HG03139 (cell line): ENCODE measurements at regions not wholly inside any gene's neighbourhood (a gene's known extent, or its start where the extent isn't known, plus 50 kb on each side); places are given as distances from the start of the nearest gene placed in this dataset.

Experiments
- ATAC-seq: cut with Tn5 transposase; IDR thresholded peaks from one replicate; pipeline ENCODE4 v1.9.1; 2021; ENCODE audit not compliant: unreplicated experiment

GRCh38 chr9:118985851-118986250 is 383.4 kb downstream of the BRINP1 start:
- no peak for ATAC-seq

GRCh38 chr9:118987167-118987566 is 382.1 kb downstream of the BRINP1 start:
- ATAC-seq = no peak

GRCh38 chr9:118990949-118991348 is 378.3 kb downstream of the BRINP1 start:
- no peak for ATAC-seq

- ATAC-seq = no peak
Measured at GRCh38 chr9:118991366-118992285, 377.6 kb downstream of the BRINP1 start.

- no peak for ATAC-seq
Measured at GRCh38 chr9:118992813-118993794, 376.1 kb downstream of the BRINP1 start.

- no peak for ATAC-seq
Measured at GRCh38 chr9:118993965-118994364, 375.3 kb downstream of the BRINP1 start.

- no peak for ATAC-seq
Measured at GRCh38 chr9:119002491-119002890, 366.7 kb downstream of the BRINP1 start.

- no peak for ATAC-seq
Measured at GRCh38 chr9:119003201-119003611, 366.0 kb downstream of the BRINP1 start.

GRCh38 chr9:119003882-119004617 is 365.2 kb downstream of the BRINP1 start:
- no peak for ATAC-seq

GRCh38 chr9:119004618-119004990 is 364.6 kb downstream of the BRINP1 start:
- ATAC-seq = no peak

GRCh38 chr9:119005162-119005561 is 364.1 kb downstream of the BRINP1 start:
- ATAC-seq = no peak

- no peak for ATAC-seq
Measured at GRCh38 chr9:119009249-119009648, 360.0 kb downstream of the BRINP1 start.

GRCh38 chr9:119020284-119020683 is 349.0 kb downstream of the BRINP1 start:
- no peak for ATAC-seq

GRCh38 chr9:119020730-119021333 is 348.4 kb downstream of the BRINP1 start:
- no peak for ATAC-seq

- ATAC-seq = no peak
Measured at GRCh38 chr9:119026120-119026519, 343.1 kb downstream of the BRINP1 start.

- no peak for ATAC-seq
Measured at GRCh38 chr9:119027901-119028699, 341.1 kb downstream of the BRINP1 start.

- ATAC-seq = no peak
Measured at GRCh38 chr9:119029886-119030285, 339.3 kb downstream of the BRINP1 start.

GRCh38 chr9:119033596-119033995 is 335.6 kb downstream of the BRINP1 start:
- ATAC-seq = no peak

- no peak for ATAC-seq
Measured at GRCh38 chr9:119036969-119037368, 332.3 kb downstream of the BRINP1 start.

- ATAC-seq = no peak
Measured at GRCh38 chr9:119043996-119044395, 325.2 kb downstream of the BRINP1 start.
